GM12875 (cell line): ENCODE measurements at regions not wholly inside any gene's neighbourhood (a gene's known extent, or its start where the extent isn't known, plus 50 kb on each side); places are given as distances from the start of the nearest gene placed in this dataset.

Source experiments
- H3K4me3 ChIP-seq: one replicate; pipeline ENCODE4 v1.5.1; 2011; ENCODE audit warnings: low read depth, low read length, control low read depth
- CTCF ChIP-seq: IDR thresholded peaks from 2 replicates; pipeline ENCODE4 v1.5.1; 2011; ENCODE audit warnings: low read depth, mild to moderate bottlenecking, control low read depth, inconsistent platforms, low read length, moderate library complexity, borderline replicate concordance; ENCODE audit not compliant: insufficient read depth

GRCh38 chr11:31874631-31875191 is 63.6 kb upstream of the PAX6 start:
- H3K4me3 ChIP-seq = no peak overlapping the region

DNA sequence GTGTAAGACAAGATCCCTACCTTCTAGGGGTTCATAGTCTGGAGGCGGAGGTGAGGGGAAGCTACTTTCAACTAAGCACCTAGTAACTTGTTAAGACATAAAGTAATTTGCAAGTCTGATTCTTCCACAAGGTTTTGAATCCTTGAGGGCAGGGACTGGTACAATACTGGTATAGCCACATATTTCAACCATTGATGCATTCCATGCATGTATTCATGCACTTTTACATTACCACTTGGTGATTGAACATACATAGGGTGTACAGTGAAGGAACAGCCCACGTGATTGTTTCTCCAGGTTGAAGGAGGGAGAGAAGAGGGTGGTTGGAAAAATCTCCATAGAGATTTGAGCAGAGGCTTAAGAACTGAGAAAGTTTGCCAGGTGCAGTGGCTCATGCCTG is 62.0 kb upstream of the PAX6 start:
- TF ChIP-seq CTCF = no peak
- H3K4me3 ChIP-seq = no peak overlapping the region

More at GRCh38 chr11:31874631-31875191, 63.6 kb upstream of the PAX6 start:
- TF ChIP-seq CTCF = no peak

DNA sequence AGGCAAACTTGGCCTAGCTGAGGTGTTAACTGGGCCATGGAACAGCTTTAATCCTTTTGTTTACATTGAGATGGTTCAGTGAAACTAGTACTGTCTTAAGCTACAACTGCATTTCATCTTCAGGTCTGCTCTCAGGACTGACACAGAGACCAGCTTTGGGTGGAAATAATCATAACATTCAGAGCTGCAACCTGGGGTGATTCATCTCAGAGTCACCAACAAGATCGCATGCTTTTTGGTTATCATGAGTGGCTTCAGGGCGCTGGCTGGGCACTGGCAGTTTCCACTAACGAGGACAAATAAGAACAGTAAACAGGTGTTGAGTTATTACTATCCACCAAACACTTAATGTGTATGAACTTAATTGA is 60.9 kb upstream of the PAX6 start:
- no peak for TF ChIP-seq CTCF
- H3K4me3 ChIP-seq = no peak overlapping the region

- TF ChIP-seq CTCF = no peak
- H3K4me3 ChIP-seq = no peak overlapping the region
Measured at GRCh38 chr11:31871310-31872075, 60.4 kb upstream of the PAX6 start.

DNA sequence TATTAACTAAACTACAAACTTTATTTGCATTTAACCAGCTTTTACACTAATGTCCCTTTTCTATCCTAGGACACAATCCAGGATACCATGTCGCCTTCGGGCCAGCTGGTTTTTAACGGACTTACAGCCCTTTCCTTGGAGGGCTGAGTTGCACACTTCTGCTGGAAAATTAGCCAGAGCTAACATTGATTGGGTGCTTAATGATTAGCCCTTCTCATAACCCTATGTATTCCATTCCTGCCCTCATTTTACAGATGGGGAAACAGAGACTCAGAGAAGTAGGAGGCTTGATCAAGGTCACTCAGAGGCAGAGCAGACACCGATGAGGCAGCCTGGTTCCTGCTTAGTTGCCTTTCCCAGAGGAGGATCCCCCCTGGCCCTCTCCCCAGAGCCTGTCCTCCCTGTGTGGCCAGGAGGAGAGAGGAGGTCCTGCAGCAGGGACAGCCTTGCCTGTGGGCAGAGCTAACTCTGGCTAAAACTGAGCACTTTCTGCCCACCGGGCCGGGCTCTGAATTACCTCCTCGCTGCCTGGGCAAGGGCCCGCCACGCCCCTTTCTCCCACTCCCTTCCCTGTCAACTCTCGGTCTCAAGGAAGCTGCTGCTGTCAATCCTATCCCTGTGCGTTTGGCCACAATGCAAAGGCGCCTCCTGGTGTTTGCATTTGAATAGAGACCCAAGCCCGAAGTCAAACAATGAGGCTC is 59.6 kb upstream of the PAX6 start:
- peak; percentile 57 for TF ChIP-seq CTCF
- H3K4me3 ChIP-seq = no peak overlapping the region

GRCh38 chr11:31869986-31870385 is 58.9 kb upstream of the PAX6 start:
- H3K4me3 ChIP-seq = no peak overlapping the region
- no peak for TF ChIP-seq CTCF
